ENCODE measurements at regions not wholly inside any gene's neighbourhood (a gene's known extent, or its start where the extent isn't known, plus 50 kb on each side); places are given as distances from the start of the nearest gene placed in this dataset.
"Not testable (repeated sequence)": the region's sequence is repeated elsewhere in the genome, so short reads cannot be mapped to it uniquely, and the experiment has no call there.

- DNase-seq (no peak), ATAC-seq (no peak)
- Histone ChIP-seq H3K4me1 (no peaks in the 10 kb centered on the region), H3K9me3 (no peaks in the 10 kb centered on the region), H3K36me3 (no peaks in the 10 kb centered on the region), H3K27ac (no peak overlapping the region), H3K27me3 (no peaks in the 10 kb centered on the region), H3K4me3 (no peak overlapping the region)
- intact Hi-C loops (cut with DNase I) = no loop called here
- no peak for TF ChIP-seq POLR2A (IDR thresholded peaks at IDR 0.05)
- no peak for TF ChIP-seq CTCF (IDR thresholded peaks at IDR 0.05)
- 59% methylated on average over 3 of the region's 3 CpGs for WGBS (ENCODE audit: insufficient coverage, low coverage, low lambda C conversion rate, missing lambda C conversion rate)
These were observed 232.1 kb downstream of the FBXO4 start for GRCh38 chr5:42157215-42157614.

GRCh38 chr5:42163083-42163482, 238.0 kb downstream of the FBXO4 start:
- H3K36me3 ChIP-seq = no peaks in the 10 kb centered on the region
- no peak overlapping the region for H3K4me3 ChIP-seq
- WGBS (ENCODE audit: insufficient coverage, low coverage, low lambda C conversion rate, missing lambda C conversion rate) = 89% methylated on average over 1 of the region's 1 CpG
- TF ChIP-seq CTCF (IDR thresholded peaks at IDR 0.05) = no peak
- TF ChIP-seq POLR2A (IDR thresholded peaks at IDR 0.05) = no peak
- H3K27ac ChIP-seq = no peak overlapping the region
- no peaks in the 10 kb centered on the region for H3K4me1 ChIP-seq
- H3K27me3 ChIP-seq = no peaks in the 10 kb centered on the region
- DNase-seq = no peak
- no peaks in the 10 kb centered on the region for H3K9me3 ChIP-seq
- no peak for ATAC-seq
- intact Hi-C loops (cut with DNase I) = no loop called here

- no peaks in the 10 kb centered on the region for H3K4me1 ChIP-seq
- 63% methylated on average over 2 of the region's 3 CpGs for WGBS (ENCODE audit: insufficient coverage, low coverage, low lambda C conversion rate, missing lambda C conversion rate)
- ATAC-seq (no peak), DNase-seq (no peak)
- no peaks in the 10 kb centered on the region for H3K27me3 ChIP-seq
- intact Hi-C loops (cut with DNase I) = no loop called here
- H3K36me3 ChIP-seq = no peaks in the 10 kb centered on the region
- H3K9me3 ChIP-seq = no peaks in the 10 kb centered on the region
- TF ChIP-seq POLR2A (IDR thresholded peaks at IDR 0.05) (no peak), CTCF (IDR thresholded peaks at IDR 0.05) (no peak)
- no peak overlapping the region for H3K4me3 ChIP-seq
- no peak overlapping the region for H3K27ac ChIP-seq
These were observed 243.1 kb downstream of the FBXO4 start for GRCh38 chr5:42168091-42168670.

GRCh38 chr5:42176118-42176517, 247.1 kb upstream of the GHR start:
- H3K27ac ChIP-seq; H3K9me3 ChIP-seq; intact Hi-C loops (cut with DNase I); H3K4me1 ChIP-seq; H3K36me3 ChIP-seq; H3K27me3 ChIP-seq; H3K4me3 ChIP-seq: not testable (repeated sequence)
- ATAC-seq (peak in 2 of 4 donors; percentile 55 to 59), DNase-seq (peak in 1 of 3 donors; percentile 74)
- WGBS (ENCODE audit: insufficient coverage, low coverage, low lambda C conversion rate, missing lambda C conversion rate) = 48% methylated on average over 3 of the region's 3 CpGs

GRCh38 chr5:42179843-42180242, 243.4 kb upstream of the GHR start:
- intact Hi-C loops (cut with DNase I); H3K4me3 ChIP-seq; H3K27ac ChIP-seq; H3K36me3 ChIP-seq; DNase-seq; ATAC-seq; H3K9me3 ChIP-seq; H3K27me3 ChIP-seq; H3K4me1 ChIP-seq: not testable (repeated sequence)
- 0% methylated on average over 1 of the region's 1 CpG for WGBS (ENCODE audit: insufficient coverage, low coverage, low lambda C conversion rate, missing lambda C conversion rate)

DNA sequence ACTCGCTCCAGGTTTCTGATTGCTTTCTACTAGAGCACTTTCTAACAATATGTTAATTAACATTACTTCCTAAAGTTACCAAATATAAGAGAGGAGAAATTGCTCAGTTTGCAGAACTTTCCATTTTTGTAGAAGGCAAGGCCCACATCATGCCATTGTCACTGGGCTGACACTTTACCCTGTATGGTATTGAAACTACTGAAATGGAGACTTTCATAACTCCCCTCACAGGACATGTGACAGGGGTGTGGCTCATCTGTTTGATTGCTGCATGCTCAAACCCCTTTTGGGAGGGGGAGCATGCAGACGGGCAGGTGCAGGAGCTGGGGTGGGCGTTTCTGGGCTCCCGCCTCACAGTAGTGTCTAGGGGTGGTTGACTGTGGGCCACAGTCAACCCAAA, 206.3 kb upstream of the GHR start:
- ATAC-seq (no peak), DNase-seq (peak in 1 of 3 donors; percentile 21)
- intact Hi-C loops (cut with DNase I) = no loop called here
- 82% methylated on average over 1 of the region's 4 CpGs for WGBS (ENCODE audit: insufficient coverage, low coverage, low lambda C conversion rate, missing lambda C conversion rate)
- TF ChIP-seq CTCF (IDR thresholded peaks at IDR 0.05) (no peak), POLR2A (IDR thresholded peaks at IDR 0.05) (no peak)
- Histone ChIP-seq H3K9me3 (no peaks in the 10 kb centered on the region), H3K27ac (no peak overlapping the region), H3K4me1 (no peaks in the 10 kb centered on the region), H3K27me3 (no peaks in the 10 kb centered on the region), H3K36me3 (no peaks in the 10 kb centered on the region), H3K4me3 (no peak overlapping the region)
